CD4-positive, CD25-positive, alpha-beta regulatory T cell (primary cell): ENCODE measurements at regions not wholly inside any gene's neighbourhood (a gene's known extent, or its start where the extent isn't known, plus 50 kb on each side); places are given as distances from the start of the nearest gene placed in this dataset.
"Not testable (repeated sequence)": the region's sequence is repeated elsewhere in the genome, so short reads cannot be mapped to it uniquely, and the experiment has no call there.

Experiments
- ATAC-seq, 2 donors: fragments of 150-1000 bp; cut with Tn5 transposase; one replicate each; pipeline ENCODE4 v1.10.0; 2021; ENCODE audit warnings: low read depth in 2 of 2, moderate number of reproducible peaks in 2 of 2, moderate library complexity in 1 of 2
- DNase-seq, 3 donors: peaks; one replicate each; pipeline versions ENCODE4 v3.0.0 to v3.0.0-alpha.2; 2012 to 2022; ENCODE audit warnings: mixed read lengths in 1 of 3
- H3K27ac ChIP-seq: one replicate; pipeline ENCODE4 v1.7.0; 2013; ENCODE audit warnings: mild to moderate bottlenecking, low read length; ENCODE audit not compliant: insufficient read depth, poor library complexity, severe bottlenecking
- H3K27me3 ChIP-seq: one replicate; pipeline ENCODE4 v1.7.0; 2013; ENCODE audit warnings: low read length; ENCODE audit not compliant: control insufficient read depth, insufficient read depth
- H3K36me3 ChIP-seq: one replicate; pipeline ENCODE4 v1.7.0; 2013; ENCODE audit warnings: mild to moderate bottlenecking, low read length, moderate library complexity; ENCODE audit not compliant: control insufficient read depth, insufficient read depth
- H3K4me1 ChIP-seq: 2 replicates; pipeline ENCODE4 v1.7.0; 2013; ENCODE audit warnings: mild to moderate bottlenecking, low read length; ENCODE audit not compliant: insufficient read depth, control insufficient read depth, poor library complexity, severe bottlenecking
- H3K4me3 ChIP-seq: one replicate; pipeline ENCODE4 v1.7.0; 2013; ENCODE audit warnings: low read depth, mild to moderate bottlenecking, low read length, moderate library complexity
- H3K9me3 ChIP-seq, 2 experiments: 1 replicate in 1 of 2; 2 replicates in 1 of 2; pipeline ENCODE4 v1.7.0; 2013; ENCODE audit warnings: low read length in 2 of 2, mild to moderate bottlenecking in 1 of 2, moderate library complexity in 1 of 2; ENCODE audit not compliant: control insufficient read depth in 2 of 2
- H3K27ac Mint-ChIP-seq, 3 donors: one replicate each; pipeline ENCODE4 v1.8.0; 2020 to 2022; ENCODE audit warnings: mild to moderate bottlenecking in 3 of 3, mixed read lengths in 3 of 3, moderate library complexity in 2 of 3
- H3K27me3 Mint-ChIP-seq: one replicate; pipeline ENCODE4 v1.8.0; 2022; ENCODE audit warnings: mild to moderate bottlenecking, mixed read lengths
- H3K36me3 Mint-ChIP-seq: one replicate; pipeline ENCODE4 v1.8.0; 2020; ENCODE audit warnings: mixed read lengths
- H3K4me1 Mint-ChIP-seq, 4 donors: one replicate each; pipeline ENCODE4 v1.8.0; 2020 to 2022; ENCODE audit warnings: mixed read lengths in 4 of 4, mild to moderate bottlenecking in 1 of 4
- H3K4me3 Mint-ChIP-seq, 4 donors: one replicate each; pipeline ENCODE4 v1.8.0; 2020 to 2022; ENCODE audit warnings: mild to moderate bottlenecking in 4 of 4, mixed read lengths in 4 of 4, moderate library complexity in 3 of 4
- H3K9me3 Mint-ChIP-seq, 7 donors: one replicate each; pipeline ENCODE4 v1.8.0; 2020 to 2022; ENCODE audit warnings: mixed read lengths in 7 of 7, mild to moderate bottlenecking in 3 of 7, moderate library complexity in 2 of 7

DNA sequence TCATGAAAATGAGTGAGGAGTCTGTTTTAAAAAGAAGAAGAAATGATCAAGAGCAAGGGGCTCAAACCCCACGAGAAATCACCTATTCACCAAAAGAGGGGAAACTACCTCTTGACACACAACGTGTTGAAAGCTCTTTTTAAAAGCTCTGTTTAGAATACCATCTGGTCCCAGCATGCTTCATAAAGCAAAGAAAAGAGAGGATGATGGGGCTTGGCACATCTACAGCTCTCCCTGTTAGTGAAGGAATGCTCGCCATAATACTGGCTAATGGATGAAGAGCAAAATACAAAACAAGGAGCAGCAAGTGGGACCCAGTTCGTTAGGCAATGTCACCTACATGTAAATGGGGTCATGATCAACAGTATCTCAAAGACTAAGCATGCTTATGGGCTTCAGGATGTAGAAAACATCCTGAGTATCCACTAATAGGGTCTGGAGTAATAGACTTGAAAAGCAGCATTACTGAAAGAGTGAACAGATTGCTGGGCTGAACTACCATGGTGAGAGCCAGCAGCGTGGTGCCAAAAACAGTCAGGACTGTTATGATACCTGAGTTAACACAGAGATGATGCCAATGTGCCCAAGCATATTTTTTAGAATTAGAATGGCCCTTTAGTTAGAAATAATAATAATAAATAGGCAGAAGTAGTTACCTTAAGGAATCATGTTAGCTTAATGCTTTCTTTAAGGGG is 159.7 kb upstream of the POU1F1 start:
- ATAC-seq (no peak), DNase-seq (no peak)
- H3K36me3 ChIP-seq = no peaks in the 10 kb centered on the region
- H3K27me3 ChIP-seq = no peaks in the 10 kb centered on the region
- no peaks in the 10 kb centered on the region for H3K4me1 ChIP-seq
- H3K9me3 ChIP-seq = no peaks in the 10 kb centered on the region
- H3K27ac ChIP-seq = no peak overlapping the region
- Mint-ChIP-seq H3K27ac (no peak overlapping the region), H3K36me3 (no peaks in the 10 kb centered on the region), H3K4me3 (no peak overlapping the region), H3K9me3 (peaks cover 0 to 4% (median 0%) of the 10 kb centered on the region in 7 donors), H3K27me3 (no peaks in the 10 kb centered on the region), H3K4me1 (peaks cover 0 to 9% (median 5%) of the 10 kb centered on the region in 4 donors)
- no peak overlapping the region for H3K4me3 ChIP-seq

DNA sequence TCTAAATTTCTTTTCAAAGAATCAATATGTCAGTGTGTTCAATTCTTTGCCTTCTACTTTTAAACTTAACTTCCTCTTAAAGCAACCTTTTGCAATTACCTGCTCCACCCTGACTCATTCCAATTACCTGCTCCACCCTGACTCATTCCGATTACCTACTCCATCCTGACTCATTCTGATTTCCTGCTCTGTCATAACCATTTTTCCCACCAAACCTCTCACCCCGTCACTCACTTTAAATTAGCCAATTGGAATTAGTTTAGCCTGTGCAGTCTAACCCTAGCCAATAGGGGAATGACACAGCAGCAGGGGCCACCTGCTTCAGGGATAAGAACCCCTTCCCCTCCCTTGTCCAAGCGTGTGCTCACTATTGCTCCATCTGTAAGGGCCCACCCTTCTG is 157.1 kb upstream of the POU1F1 start:
- not testable (repeated sequence) for H3K9me3 Mint-ChIP-seq, ATAC-seq, H3K4me1 Mint-ChIP-seq, H3K27ac Mint-ChIP-seq, H3K9me3 ChIP-seq, H3K27ac ChIP-seq, DNase-seq, H3K27me3 ChIP-seq, H3K36me3 Mint-ChIP-seq, H3K36me3 ChIP-seq, H3K4me3 Mint-ChIP-seq, H3K27me3 Mint-ChIP-seq, H3K4me3 ChIP-seq, H3K4me1 ChIP-seq

DNA sequence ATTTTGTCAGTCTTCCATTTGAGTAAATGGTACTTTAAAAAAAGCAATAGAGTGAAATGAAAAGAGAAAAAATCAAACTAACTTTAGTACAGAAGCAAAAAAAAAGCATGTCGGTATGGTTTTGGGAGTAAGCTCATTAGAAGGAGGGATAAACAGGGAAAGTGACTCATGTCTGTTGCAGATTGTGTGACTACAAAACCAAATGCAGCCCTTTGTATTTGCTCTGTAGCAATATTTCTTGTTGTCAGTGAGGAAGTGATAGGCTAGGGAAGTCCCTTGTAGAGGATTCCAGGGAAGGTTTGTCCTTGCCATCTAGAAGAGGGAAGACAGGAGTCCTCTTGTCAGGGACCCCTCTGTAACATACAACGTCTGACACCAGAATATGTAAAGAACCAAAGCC is 150.5 kb upstream of the POU1F1 start:
- no peak overlapping the region for H3K27ac ChIP-seq
- Mint-ChIP-seq H3K27me3 (no peaks in the 10 kb centered on the region), H3K9me3 (peaks cover 0 to 8% (median 0%) of the 10 kb centered on the region in 7 donors), H3K36me3 (no peaks in the 10 kb centered on the region), H3K4me1 (no peaks in the 10 kb centered on the region), H3K27ac (no peak overlapping the region), H3K4me3 (no peak overlapping the region)
- H3K9me3 ChIP-seq = no peaks in the 10 kb centered on the region
- no peaks in the 10 kb centered on the region for H3K36me3 ChIP-seq
- H3K4me3 ChIP-seq = no peak overlapping the region
- no peak for ATAC-seq
- H3K27me3 ChIP-seq = no peaks in the 10 kb centered on the region
- DNase-seq = no peak
- H3K4me1 ChIP-seq = no peaks in the 10 kb centered on the region

DNA sequence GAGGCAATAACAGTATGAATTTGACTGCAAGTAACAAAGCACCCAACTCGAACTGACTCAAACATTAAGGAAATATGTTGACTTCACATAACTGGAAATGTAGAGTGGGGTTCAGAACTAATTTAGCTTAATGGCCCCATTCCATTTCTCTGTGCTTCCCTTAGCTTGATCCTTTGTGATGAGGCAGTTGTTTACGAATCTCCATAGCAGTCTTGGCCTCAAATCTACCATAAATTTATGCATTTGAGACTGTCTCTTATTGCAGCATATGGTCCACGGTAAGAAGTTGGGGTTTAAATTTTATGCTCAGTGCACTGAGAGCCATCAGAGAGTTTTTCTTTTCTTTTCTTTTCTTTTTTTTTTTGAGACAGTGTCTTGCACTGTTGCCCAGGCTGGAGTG is 148.7 kb upstream of the POU1F1 start:
- Histone ChIP-seq H3K9me3 (no peaks in the 10 kb centered on the region), H3K4me1 (no peaks in the 10 kb centered on the region), H3K27me3 (no peaks in the 10 kb centered on the region), H3K36me3 (no peaks in the 10 kb centered on the region), H3K4me3 (no peak overlapping the region), H3K27ac (no peak overlapping the region)
- H3K4me1 Mint-ChIP-seq = no peaks in the 10 kb centered on the region
- no peak for DNase-seq
- peaks cover 0 to 2% (median 0%) of the 10 kb centered on the region in 7 donors for H3K9me3 Mint-ChIP-seq
- H3K4me3 Mint-ChIP-seq = no peak overlapping the region
- H3K27ac Mint-ChIP-seq = no peak overlapping the region
- H3K36me3 Mint-ChIP-seq = no peaks in the 10 kb centered on the region
- H3K27me3 Mint-ChIP-seq = no peaks in the 10 kb centered on the region
- ATAC-seq = no peak

DNA sequence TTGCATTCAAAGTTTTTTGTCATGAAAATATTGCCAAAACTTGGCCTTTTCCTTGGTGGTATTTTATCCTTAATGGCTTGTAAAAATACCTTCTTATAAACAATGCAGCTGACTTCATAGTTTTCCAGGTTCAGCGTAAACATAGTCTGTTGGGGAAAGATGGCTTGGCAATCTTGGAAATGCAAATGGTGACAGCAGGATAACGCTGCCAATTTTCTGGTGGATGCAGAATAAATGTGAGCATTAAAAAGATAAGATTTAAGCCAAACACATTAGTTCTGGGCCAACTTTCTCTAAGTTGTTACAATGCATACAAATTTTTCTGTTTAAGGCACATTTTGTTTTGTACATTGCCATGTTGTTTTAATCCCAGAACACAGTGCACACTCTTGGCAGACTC is 147.0 kb upstream of the POU1F1 start:
- H3K4me1 Mint-ChIP-seq = no peaks in the 10 kb centered on the region
- H3K27ac Mint-ChIP-seq = no peak overlapping the region
- no peak overlapping the region for H3K27ac ChIP-seq

DNA sequence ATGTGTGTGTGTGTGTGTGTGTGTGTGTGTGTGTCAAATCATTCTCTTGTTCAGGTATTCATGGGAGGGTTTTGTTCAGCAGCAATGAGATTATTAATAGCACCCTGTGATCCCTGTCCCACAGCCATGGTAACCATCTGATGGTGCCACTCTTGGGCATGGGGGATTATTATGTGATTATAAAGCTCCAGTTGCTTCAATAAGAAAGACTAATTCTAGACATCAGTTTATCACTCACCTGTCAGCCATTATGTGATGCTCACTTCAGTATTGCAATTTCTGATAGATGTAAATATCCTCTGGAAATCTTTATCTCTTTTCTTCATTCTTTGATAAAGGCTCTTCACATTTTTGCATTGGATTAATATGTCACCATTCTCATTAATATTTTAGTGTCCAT is 145.9 kb upstream of the POU1F1 start:
- DNase-seq = no peak
- Histone ChIP-seq H3K27ac (no peak overlapping the region), H3K36me3 (no peaks in the 10 kb centered on the region), H3K9me3 (no peaks in the 10 kb centered on the region), H3K27me3 (no peaks in the 10 kb centered on the region), H3K4me1 (no peaks in the 10 kb centered on the region), H3K4me3 (no peak overlapping the region)
- Mint-ChIP-seq H3K9me3 (peaks cover 0 to 5% (median 0%) of the 10 kb centered on the region in 7 donors), H3K27ac (no peak overlapping the region), H3K4me1 (no peaks in the 10 kb centered on the region), H3K4me3 (no peak overlapping the region), H3K36me3 (no peaks in the 10 kb centered on the region), H3K27me3 (no peaks in the 10 kb centered on the region)
- ATAC-seq = no peak

More for the DNA sequence above, 147.0 kb upstream of the POU1F1 start:
- no peak overlapping the region for H3K4me3 Mint-ChIP-seq
- Histone ChIP-seq H3K9me3 (no peaks in the 10 kb centered on the region), H3K27me3 (no peaks in the 10 kb centered on the region), H3K4me1 (no peaks in the 10 kb centered on the region), H3K4me3 (no peak overlapping the region), H3K36me3 (no peaks in the 10 kb centered on the region)
- H3K36me3 Mint-ChIP-seq = no peaks in the 10 kb centered on the region
- H3K27me3 Mint-ChIP-seq = no peaks in the 10 kb centered on the region
- H3K9me3 Mint-ChIP-seq = peaks cover 0 to 5% (median 0%) of the 10 kb centered on the region in 7 donors
- ATAC-seq (no peak), DNase-seq (no peak)

DNA sequence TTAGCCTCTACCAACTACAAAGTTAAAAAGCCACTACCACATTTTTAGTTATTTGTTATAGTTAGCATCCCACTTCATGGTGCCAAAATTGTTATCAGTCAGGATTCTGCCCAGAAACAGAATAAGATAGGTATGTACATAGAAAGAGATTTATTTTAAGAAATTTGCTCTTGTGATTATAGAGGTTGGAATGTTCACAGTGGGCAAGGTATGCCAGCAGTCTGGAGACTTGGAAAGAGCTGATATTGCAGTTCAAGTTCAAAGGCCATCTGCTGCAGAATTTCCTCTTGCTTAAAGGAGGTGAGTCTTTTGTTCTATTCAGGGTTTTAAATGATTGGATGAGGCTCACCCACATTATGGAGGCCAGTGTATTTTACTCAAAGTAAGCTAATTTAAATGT is 143.8 kb upstream of the POU1F1 start:
- no peaks in the 10 kb centered on the region for H3K9me3 ChIP-seq
- Mint-ChIP-seq H3K9me3 (peaks cover 0 to 2% (median 0%) of the 10 kb centered on the region in 7 donors), H3K4me1 (no peaks in the 10 kb centered on the region), H3K4me3 (no peak overlapping the region), H3K36me3 (no peaks in the 10 kb centered on the region), H3K27ac (no peak overlapping the region), H3K27me3 (no peaks in the 10 kb centered on the region)
- H3K27ac ChIP-seq = no peak overlapping the region
- H3K27me3 ChIP-seq = no peaks in the 10 kb centered on the region
- H3K4me3 ChIP-seq = no peak overlapping the region
- H3K4me1 ChIP-seq = no peaks in the 10 kb centered on the region
- H3K36me3 ChIP-seq = no peaks in the 10 kb centered on the region
- DNase-seq (no peak), ATAC-seq (no peak)

DNA sequence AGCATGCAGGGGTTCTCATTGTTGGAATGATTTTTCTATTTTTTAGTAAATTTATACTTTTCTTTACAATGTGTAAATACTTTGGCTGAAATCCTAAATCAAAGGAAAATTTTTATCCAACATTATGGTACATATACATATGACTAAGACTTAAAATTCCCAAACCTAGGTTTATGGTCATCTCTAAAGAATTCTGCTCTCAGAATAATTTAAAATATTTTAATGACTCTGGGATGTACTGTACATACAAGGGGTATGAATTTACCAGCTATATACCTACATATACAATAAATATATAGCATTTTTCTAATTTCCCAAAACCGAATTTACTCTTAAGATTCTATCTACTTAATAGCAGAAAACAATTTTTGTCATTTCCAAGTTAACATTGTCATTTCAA is 137.9 kb upstream of the POU1F1 start:
- H3K27me3 Mint-ChIP-seq = no peaks in the 10 kb centered on the region
- Histone ChIP-seq H3K4me1 (no peaks in the 10 kb centered on the region), H3K4me3 (no peak overlapping the region), H3K36me3 (no peaks in the 10 kb centered on the region), H3K27ac (no peak overlapping the region), H3K27me3 (no peaks in the 10 kb centered on the region), H3K9me3 (no peaks in the 10 kb centered on the region)
- ATAC-seq = no peak
- no peak for DNase-seq
- H3K27ac Mint-ChIP-seq = no peak overlapping the region
- no peaks in the 10 kb centered on the region for H3K4me1 Mint-ChIP-seq
- peaks cover 0 to 2% (median 0%) of the 10 kb centered on the region in 7 donors for H3K9me3 Mint-ChIP-seq
- no peaks in the 10 kb centered on the region for H3K36me3 Mint-ChIP-seq
- H3K4me3 Mint-ChIP-seq = no peak overlapping the region
